Esophagus muscularis mucosa (tissue), 4 donors: ENCODE measurements at regions not wholly inside any gene's neighbourhood (a gene's known extent, or its start where the extent isn't known, plus 50 kb on each side); places are given as distances from the start of the nearest gene placed in this dataset.

Experiments
- DNase-seq: peaks from one replicate; pipeline ENCODE4 v3.0.0-alpha.2; 2017; ENCODE audit errors: extremely low spot score
- H3K27ac ChIP-seq, 4 donors: fragments of 200-600 bp; sonication (generic); replicated peaks in 1 of 4; 1 replicate in 3 of 4; 2 replicates in 1 of 4; pipeline ENCODE4 v1.5.1; 2016 to 2019; ENCODE audit warnings: mild to moderate bottlenecking in 1 of 4
- H3K27me3 ChIP-seq, 4 donors: fragments of 200-600 bp; sonication (generic); one replicate each; pipeline versions ENCODE4 v1.5.1 to v1.6.0; 2016 to 2019
- H3K36me3 ChIP-seq, 4 donors: fragments of 200-600 bp; sonication (generic); one replicate each; pipeline ENCODE4 v1.5.1; 2016 to 2019
- H3K4me1 ChIP-seq, 4 donors: fragments of 200-600 bp; sonication (generic); one replicate each; pipeline ENCODE4 v1.5.1; 2016 to 2019
- H3K4me3 ChIP-seq, 4 donors: fragments of 200-600 bp; sonication (generic); 1 replicate in 2 of 4; 2 replicates in 2 of 4; pipeline ENCODE4 v1.5.1; 2016 to 2019; ENCODE audit warnings: mild to moderate bottlenecking in 4 of 4, moderate library complexity in 1 of 4
- H3K9me3 ChIP-seq, 4 donors: fragments of 200-600 bp; sonication (generic); 1 replicate in 3 of 4; 2 replicates in 1 of 4; pipeline ENCODE4 v1.5.1; 2016 to 2019
- CTCF ChIP-seq, 3 experiments: fragments of 200-600 bp in 2 of 3; fragments of 450-650 bp in 1 of 3; sonication (generic) in 2 of 3; IDR thresholded peaks; one replicate each; pipeline ENCODE4 v1.5.1; 2017 to 2019; ENCODE audit warnings: antibody characterized with exemption in 3 of 3, mild to moderate bottlenecking in 2 of 3, moderate library complexity in 1 of 3
- EP300 ChIP-seq: sonication (generic); formaldehyde crosslinking; IDR thresholded peaks from one replicate; pipeline ENCODE4 v1.6.1; 2017; ENCODE audit warnings: antibody characterized with exemption
- POLR2A ChIP-seq: fragments of 450-650 bp; IDR thresholded peaks from one replicate; pipeline ENCODE4 v1.6.1; 2017; ENCODE audit warnings: antibody characterized with exemption, moderate library complexity, mild to moderate bottlenecking, low read depth
- POLR2AphosphoS5 ChIP-seq, 2 donors: sonication (generic); formaldehyde crosslinking; IDR thresholded peaks; one replicate each; pipeline ENCODE4 v1.6.1; 2017; ENCODE audit warnings: antibody characterized with exemption in 2 of 2
- WGBS: methylation state at CpG from one replicate; pipeline ENCODE4 v1.1.5; 2018; 5-methylcytosine and 5-hydroxymethylcytosine counted together
- intact Hi-C: fragments of 100-400 bp; cut with DNase I; formaldehyde crosslinking; loops from one replicate; pipeline ENCODE4 v1.15.1; 2023

DNA sequence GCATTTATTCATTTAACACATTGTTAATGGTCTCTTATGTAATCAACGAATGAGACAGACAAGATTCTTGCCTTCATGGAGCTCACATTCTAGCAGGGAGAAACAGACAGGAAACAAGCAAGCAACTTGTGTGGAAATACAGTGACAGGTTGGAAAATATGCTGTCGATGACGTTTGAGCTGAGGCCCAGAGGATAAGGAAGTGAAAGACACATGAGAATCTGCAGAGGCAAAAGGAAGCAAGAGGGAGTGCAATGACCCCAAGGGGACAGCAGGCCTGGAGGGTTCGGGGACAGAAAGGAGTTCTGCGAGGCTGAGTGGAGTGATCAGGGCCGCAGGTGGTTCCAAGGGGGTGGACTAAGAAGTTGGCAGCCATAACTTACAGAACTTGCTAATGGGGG lies 60.6 kb upstream of the AKT3 start:
- Histone ChIP-seq H3K27ac (no peak overlapping the region), H3K27me3 (peaks cover 0 to 28% (median 2%) of the 10 kb centered on the region in 4 donors), H3K9me3 (no peaks in the 10 kb centered on the region), H3K4me3 (no peak overlapping the region), H3K4me1 (no peaks in the 10 kb centered on the region), H3K36me3 (no peaks in the 10 kb centered on the region)
- no peak for TF ChIP-seq POLR2AphosphoS5 (IDR thresholded peaks at IDR 0.05)
- TF ChIP-seq POLR2A = no peak
- no peak for TF ChIP-seq EP300
- TF ChIP-seq CTCF (IDR thresholded peaks at IDR 0.05) = no peak
- no peak for DNase-seq
- WGBS = 81% methylated on average over 6 of the region's 6 CpGs
- intact Hi-C loops = no loop called here

- DNase-seq = no peak
- no peaks in the 10 kb centered on the region for H3K36me3 ChIP-seq
- H3K4me1 ChIP-seq = no peaks in the 10 kb centered on the region
- peaks cover 0 to 11% (median 0%) of the 10 kb centered on the region in 4 donors for H3K27me3 ChIP-seq
- no peak for TF ChIP-seq EP300
- intact Hi-C loops = no loop called here
- H3K4me3 ChIP-seq = no peak overlapping the region
- H3K9me3 ChIP-seq = no peaks in the 10 kb centered on the region
- H3K27ac ChIP-seq = no peak overlapping the region
- whole genome bisulfite sequencing = 89% methylated on average over 4 of the region's 4 CpGs
These were observed 53.9 kb upstream of the AKT3 start for GRCh38 chr1:243903895-243904294.

GRCh38 chr1:243903041-243903440 lies 53.0 kb upstream of the AKT3 start:
- Histone ChIP-seq H3K9me3 (no peaks in the 10 kb centered on the region), H3K27ac (no peak overlapping the region), H3K4me1 (no peaks in the 10 kb centered on the region), H3K4me3 (no peak overlapping the region), H3K36me3 (no peaks in the 10 kb centered on the region), H3K27me3 (peaks cover 0 to 11% (median 0%) of the 10 kb centered on the region in 4 donors)
- DNase-seq = no peak
- intact Hi-C loops = no loop called here
- TF ChIP-seq POLR2A (no peak), POLR2AphosphoS5 (IDR thresholded peaks at IDR 0.05) (no peak), EP300 (no peak), CTCF (IDR thresholded peaks at IDR 0.05) (no peak)
- WGBS = 73% methylated on average over 4 of the region's 4 CpGs

- intact Hi-C loops = no loop called here
- TF ChIP-seq POLR2AphosphoS5 (IDR thresholded peaks at IDR 0.05) = no peak
- TF ChIP-seq CTCF (IDR thresholded peaks at IDR 0.05) = no peak
- TF ChIP-seq EP300 = no peak
- Histone ChIP-seq H3K27me3 (peaks cover 0 to 10% (median 0%) of the 10 kb centered on the region in 4 donors), H3K36me3 (no peaks in the 10 kb centered on the region), H3K27ac (no peak overlapping the region), H3K4me1 (no peaks in the 10 kb centered on the region), H3K4me3 (no peak overlapping the region), H3K9me3 (no peaks in the 10 kb centered on the region)
- no peak for DNase-seq
- 49% methylated on average over 2 of the region's 2 CpGs for WGBS
These were observed 52.1 kb upstream of the AKT3 start for GRCh38 chr1:243902100-243902499.
